ENCODE measurements at regions not wholly inside any gene's neighbourhood (a gene's known extent, or its start where the extent isn't known, plus 50 kb on each side); places are given as distances from the start of the nearest gene placed in this dataset.

GRCh38 chr4:183816882-183817509 is 88.1 kb upstream of the STOX2 start:
- TF ChIP-seq EZH2 (IDR thresholded peaks at IDR 0.05; ENCODE audit: insufficient read depth, poor library complexity, severe bottlenecking) (no peak), EZH2phosphoT487 (IDR thresholded peaks at IDR 0.05; ENCODE audit: insufficient read depth, low read depth) (no peak)

Measured in GM23248 (cell line).